GM06990 (cell line): ENCODE measurements at regions not wholly inside any gene's neighbourhood (a gene's known extent, or its start where the extent isn't known, plus 50 kb on each side); places are given as distances from the start of the nearest gene placed in this dataset.

Experiments
- DNase-seq: peaks from one replicate; pipeline ENCODE4 v3.0.0-alpha.2; 2011; ENCODE audit not compliant: insufficient read length; ENCODE audit errors: extremely low read depth
- H3K27me3 ChIP-seq: replicated peaks from 2 replicates; pipeline ENCODE4 v1.6.0; 2011; ENCODE audit warnings: low read length; ENCODE audit not compliant: control insufficient read depth, insufficient read depth
- H3K36me3 ChIP-seq: 2 replicates; pipeline ENCODE4 v1.5.1; 2011; ENCODE audit warnings: low read length; ENCODE audit not compliant: control insufficient read depth, insufficient read depth
- H3K4me3 ChIP-seq: replicated peaks from 2 replicates; pipeline ENCODE4 v1.5.1; 2011; ENCODE audit warnings: low read depth, mild to moderate bottlenecking, control low read depth, low read length
- CTCF ChIP-seq: IDR thresholded peaks from 2 replicates; pipeline ENCODE4 v1.5.1; 2011; ENCODE audit warnings: low read length, control low read depth, mild to moderate bottlenecking, inconsistent platforms; ENCODE audit not compliant: insufficient read depth, poor library complexity, severe bottlenecking

GRCh38 chr9:27800692-27801370 lies 227.6 kb upstream of the C9orf72 start:
- no peak for TF ChIP-seq CTCF
- DNase-seq = no peak
- Histone ChIP-seq H3K27me3 (no peaks in the 10 kb centered on the region), H3K36me3 (no peaks in the 10 kb centered on the region), H3K4me3 (no peak overlapping the region)

DNA sequence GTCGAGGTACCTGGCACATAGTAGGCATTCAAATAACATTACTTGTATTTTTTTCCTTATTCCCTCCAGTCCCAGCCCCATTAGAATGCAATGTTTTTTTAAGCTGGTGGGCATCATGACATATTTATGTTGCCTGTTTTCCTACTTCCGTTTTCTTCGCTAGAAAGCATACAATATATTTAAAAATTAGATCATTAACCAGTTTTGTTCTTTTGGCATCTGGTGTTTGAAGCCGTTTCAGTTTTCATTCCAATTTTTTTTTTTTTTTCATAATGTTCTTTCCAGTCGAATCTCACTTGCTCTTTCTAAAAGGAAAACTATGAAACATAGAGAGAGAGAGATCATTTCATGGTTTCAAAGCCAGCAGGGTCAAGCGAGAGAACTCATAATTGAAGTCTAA lies 228.3 kb upstream of the C9orf72 start:
- H3K36me3 ChIP-seq = no peaks in the 10 kb centered on the region
- H3K4me3 ChIP-seq = no peak overlapping the region
- no peak for TF ChIP-seq CTCF
- DNase-seq = no peak
- no peaks in the 10 kb centered on the region for H3K27me3 ChIP-seq

- no peak for DNase-seq
- H3K4me3 ChIP-seq = no peak overlapping the region
- H3K36me3 ChIP-seq = no peaks in the 10 kb centered on the region
- no peak for TF ChIP-seq CTCF
- no peaks in the 10 kb centered on the region for H3K27me3 ChIP-seq
Observed at GRCh38 chr9:27802418-27802817, 229.1 kb upstream of the C9orf72 start.

GRCh38 chr9:27808864-27809263 lies 235.6 kb upstream of the C9orf72 start:
- no peak for TF ChIP-seq CTCF
- Histone ChIP-seq H3K27me3 (no peaks in the 10 kb centered on the region), H3K4me3 (no peak overlapping the region), H3K36me3 (no peaks in the 10 kb centered on the region)
- no peak for DNase-seq

GRCh38 chr9:27817747-27818146 lies 244.5 kb upstream of the C9orf72 start:
- no peak for DNase-seq
- H3K27me3 ChIP-seq = no peaks in the 10 kb centered on the region
- H3K4me3 ChIP-seq = no peak overlapping the region
- no peaks in the 10 kb centered on the region for H3K36me3 ChIP-seq
- no peak for TF ChIP-seq CTCF

- TF ChIP-seq CTCF = no peak
- Histone ChIP-seq H3K36me3 (no peaks in the 10 kb centered on the region), H3K27me3 (no peaks in the 10 kb centered on the region), H3K4me3 (no peak overlapping the region)
- DNase-seq = no peak
Observed at GRCh38 chr9:27818348-27818747, 245.1 kb upstream of the C9orf72 start.
